Lung microvascular endothelial cell (primary cell): ENCODE measurements at regions not wholly inside any gene's neighbourhood (a gene's known extent, or its start where the extent isn't known, plus 50 kb on each side); places are given as distances from the start of the nearest gene placed in this dataset.
"Not testable (repeated sequence)": the region's sequence is repeated elsewhere in the genome, so short reads cannot be mapped to it uniquely, and the experiment has no call there.

ENCODE experiments used
- DNase-seq, 2 donors: peaks; one replicate each; pipeline versions ENCODE4 v3.0.0 to v3.0.0-alpha.2; 2010; ENCODE audit warnings: low read depth in 2 of 2

GRCh38 chr2:149872638-149873150, 285.1 kb upstream of the MMADHC start:
- no peak for DNase-seq

- no peak for DNase-seq
These were observed 284.5 kb upstream of the MMADHC start for GRCh38 chr2:149872041-149872440.

- no peak for DNase-seq
These were observed 283.7 kb upstream of the MMADHC start for GRCh38 chr2:149871091-149871885.

DNA sequence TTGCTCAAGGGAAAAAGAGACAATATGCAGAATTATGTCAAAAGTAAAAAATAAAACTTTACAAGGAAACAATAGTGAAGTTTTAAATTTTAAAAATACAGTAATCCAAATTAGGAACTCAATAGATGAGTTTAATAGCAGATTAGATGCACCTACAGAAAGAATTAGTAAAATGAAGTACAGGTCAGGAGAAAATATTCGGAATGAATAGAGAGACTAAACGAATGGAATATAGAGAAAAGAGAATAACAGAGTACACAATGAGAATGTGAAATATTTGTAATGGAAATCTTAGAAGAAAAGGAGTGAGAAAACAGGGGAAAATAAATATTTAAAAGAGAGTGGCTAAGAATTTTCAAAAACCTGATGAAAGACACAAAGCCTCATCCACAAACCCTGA, 275.7 kb upstream of the MMADHC start:
- DNase-seq = no peak

- DNase-seq = no peak
These were observed 273.5 kb upstream of the MMADHC start for GRCh38 chr2:149861034-149861433.

GRCh38 chr2:149860276-149860921, 272.8 kb upstream of the MMADHC start:
- DNase-seq = peak in 1 of 2 donors; percentile 33

DNA sequence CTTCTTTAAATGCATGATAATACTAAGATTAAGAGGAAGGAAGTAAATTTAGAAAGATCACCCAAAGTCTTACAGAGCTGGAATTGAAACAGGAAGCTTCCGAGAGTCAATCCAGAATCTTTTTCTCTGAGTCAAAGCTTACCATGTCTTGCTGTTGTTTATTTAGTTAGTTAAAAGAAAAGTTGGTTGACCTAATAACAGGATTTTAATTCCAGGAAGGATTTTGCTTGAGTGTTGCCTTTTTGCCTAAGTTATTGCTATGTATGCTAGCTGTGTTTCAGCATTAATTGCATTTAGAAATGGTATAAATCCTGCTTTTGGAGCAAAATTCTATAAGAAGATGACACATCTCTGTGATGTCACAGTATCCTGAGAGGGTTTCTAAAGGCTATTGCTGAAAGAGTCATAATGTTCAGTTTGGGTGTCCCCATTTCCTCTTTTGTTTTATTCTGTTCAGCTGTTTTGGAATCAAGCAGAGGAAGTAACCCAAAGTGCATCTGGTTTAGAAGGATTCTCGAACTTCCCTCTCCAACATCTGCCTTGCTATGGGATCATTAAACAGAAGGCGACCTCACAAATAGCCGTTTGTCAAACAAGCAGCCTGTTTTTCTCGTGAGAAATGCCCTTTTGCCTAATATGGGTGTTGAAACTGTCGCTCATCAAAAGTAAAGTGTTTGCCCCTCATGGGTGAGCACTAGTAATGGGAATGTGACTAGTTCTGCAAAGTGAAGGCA, 271.5 kb upstream of the MMADHC start:
- peak in 1 of 2 donors; percentile 59 for DNase-seq

GRCh38 chr2:149858216-149858615, 270.6 kb upstream of the MMADHC start:
- no peak for DNase-seq

GRCh38 chr2:149857344-149857743, 269.8 kb upstream of the MMADHC start:
- DNase-seq = peak in 1 of 2 donors; percentile 40

- DNase-seq = not testable (repeated sequence)
These were observed 268.3 kb upstream of the MMADHC start for GRCh38 chr2:149855859-149856258.

GRCh38 chr2:149849591-149849990, 262.0 kb upstream of the MMADHC start:
- no peak for DNase-seq

DNA sequence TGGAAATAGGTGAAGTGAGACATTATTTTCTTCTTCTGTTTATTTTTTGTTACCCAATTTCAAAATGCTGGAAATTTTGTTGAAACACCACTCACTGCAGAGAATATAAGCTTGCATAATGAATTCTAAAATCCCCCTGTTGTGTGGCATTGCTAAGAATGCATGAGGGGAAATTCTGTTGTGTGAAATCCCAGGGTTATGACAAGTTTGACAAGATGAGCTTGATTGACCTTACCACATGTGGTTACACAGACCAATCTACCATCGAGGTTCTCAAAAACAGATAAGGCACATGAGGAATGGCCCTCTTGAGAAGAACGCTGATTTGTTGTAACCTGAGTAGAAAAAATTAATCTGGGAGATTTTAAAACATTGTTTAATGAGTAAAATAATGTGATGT, 261.6 kb upstream of the MMADHC start:
- DNase-seq = no peak

DNA sequence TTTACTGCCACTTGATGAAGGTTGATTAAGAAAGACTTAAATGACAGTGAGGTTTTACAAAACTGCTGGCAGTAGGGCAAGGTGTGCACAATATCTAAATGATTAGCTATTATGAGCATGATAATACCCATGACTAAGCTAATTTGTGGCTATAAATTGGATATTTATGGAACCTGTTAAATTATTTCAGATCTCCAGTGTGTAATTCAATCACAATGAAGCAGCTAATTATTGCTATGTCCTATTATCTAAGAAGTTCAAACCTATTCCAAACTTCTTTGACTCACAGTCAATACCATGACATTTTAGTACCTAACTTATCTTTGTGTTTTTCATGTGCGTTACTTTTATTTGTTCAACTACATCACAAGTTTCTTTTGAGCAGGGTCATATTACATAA, 253.8 kb upstream of the MMADHC start:
- DNase-seq = no peak

GRCh38 chr2:149832324-149832723, 244.7 kb upstream of the MMADHC start:
- no peak for DNase-seq

DNA sequence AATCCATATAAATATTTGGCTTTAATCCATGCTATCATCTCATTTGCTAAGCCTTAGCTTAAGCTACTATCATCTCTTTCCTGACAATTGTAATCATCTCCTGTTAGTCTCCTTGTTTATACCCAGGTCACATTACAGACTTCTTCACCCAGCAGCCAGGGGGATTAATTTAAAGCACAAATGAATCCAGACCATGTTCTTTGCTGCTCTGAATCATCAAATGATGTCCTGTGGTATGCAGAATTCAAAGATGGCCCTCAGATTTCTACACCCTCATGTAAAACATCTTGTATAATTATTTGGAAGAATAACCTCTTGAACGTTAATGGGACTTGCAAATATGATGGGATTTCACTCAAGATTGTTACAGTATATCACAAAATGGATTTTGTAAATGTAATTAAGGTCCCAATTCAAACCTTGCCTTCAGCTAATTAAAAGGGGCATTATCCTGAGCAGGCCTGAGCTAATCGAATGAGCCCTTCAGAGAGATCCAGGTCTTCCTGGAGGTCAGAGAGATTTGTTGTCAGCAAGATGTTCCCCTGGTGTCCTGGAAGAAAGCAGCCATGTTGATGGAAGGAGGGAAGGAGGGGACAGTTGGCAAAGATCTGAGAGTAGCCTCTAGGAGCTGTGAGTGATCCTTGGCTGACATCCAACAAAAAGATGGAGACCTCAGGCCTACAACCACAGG, 241.1 kb upstream of the MMADHC start:
- no peak for DNase-seq

- peak in 1 of 2 donors; percentile 39 for DNase-seq
These were observed 240.1 kb upstream of the MMADHC start for GRCh38 chr2:149827585-149828126.

GRCh38 chr2:149826471-149827125, 239.0 kb upstream of the MMADHC start:
- peak; percentile 36 to 63 for DNase-seq

- DNase-seq = no peak
These were observed 237.9 kb upstream of the MMADHC start for GRCh38 chr2:149825473-149825872.

GRCh38 chr2:149824136-149824535, 236.6 kb upstream of the MMADHC start:
- no peak for DNase-seq

- no peak for DNase-seq
These were observed 231.9 kb upstream of the MMADHC start for GRCh38 chr2:149819356-149819957.
